HG03354 (cell line): ENCODE measurements at regions not wholly inside any gene's neighbourhood (a gene's known extent, or its start where the extent isn't known, plus 50 kb on each side); places are given as distances from the start of the nearest gene placed in this dataset.

ENCODE experiments used
- ATAC-seq: cut with Tn5 transposase; IDR thresholded peaks from one replicate; pipeline ENCODE4 v1.9.1; 2021; ENCODE audit warnings: mild to moderate bottlenecking; ENCODE audit not compliant: unreplicated experiment, poor library complexity, severe bottlenecking

DNA sequence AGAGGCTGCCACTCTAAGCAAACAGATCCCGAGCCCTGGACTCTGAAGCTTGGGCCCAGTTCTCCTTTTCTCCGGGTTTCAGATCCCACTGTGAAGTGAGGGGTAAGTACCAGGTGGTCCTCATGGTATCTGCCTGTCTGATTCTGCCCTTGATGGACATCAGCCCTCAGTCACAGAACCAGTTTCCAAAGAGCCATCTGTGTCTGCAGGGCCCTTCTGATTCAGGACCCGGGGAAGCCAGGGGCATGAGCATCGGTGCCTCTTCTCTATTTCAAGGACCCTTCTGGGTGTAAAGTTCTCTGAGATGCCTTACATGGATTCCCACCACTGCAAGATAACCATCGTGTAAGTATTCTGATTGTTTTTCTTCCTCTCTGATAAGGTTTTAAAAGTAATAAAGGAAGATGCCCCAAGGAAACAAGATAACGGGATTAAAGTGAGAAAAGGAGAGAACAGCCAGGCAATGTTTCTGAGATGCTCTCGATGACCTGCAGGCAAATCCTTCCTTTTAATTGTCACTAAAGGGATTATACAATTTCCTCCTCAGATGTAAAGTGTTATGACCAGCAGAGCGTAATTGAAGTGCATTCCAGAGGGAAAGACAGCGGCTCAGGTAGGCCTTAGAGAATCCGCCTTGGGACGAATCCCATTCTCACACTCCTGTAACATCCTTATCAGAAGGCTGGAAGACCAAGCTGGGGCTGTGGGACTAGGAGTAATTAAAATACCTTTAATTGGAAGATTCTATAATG, 924.3 kb downstream of the TBC1D22A start:
- ATAC-seq, result no peak

DNA sequence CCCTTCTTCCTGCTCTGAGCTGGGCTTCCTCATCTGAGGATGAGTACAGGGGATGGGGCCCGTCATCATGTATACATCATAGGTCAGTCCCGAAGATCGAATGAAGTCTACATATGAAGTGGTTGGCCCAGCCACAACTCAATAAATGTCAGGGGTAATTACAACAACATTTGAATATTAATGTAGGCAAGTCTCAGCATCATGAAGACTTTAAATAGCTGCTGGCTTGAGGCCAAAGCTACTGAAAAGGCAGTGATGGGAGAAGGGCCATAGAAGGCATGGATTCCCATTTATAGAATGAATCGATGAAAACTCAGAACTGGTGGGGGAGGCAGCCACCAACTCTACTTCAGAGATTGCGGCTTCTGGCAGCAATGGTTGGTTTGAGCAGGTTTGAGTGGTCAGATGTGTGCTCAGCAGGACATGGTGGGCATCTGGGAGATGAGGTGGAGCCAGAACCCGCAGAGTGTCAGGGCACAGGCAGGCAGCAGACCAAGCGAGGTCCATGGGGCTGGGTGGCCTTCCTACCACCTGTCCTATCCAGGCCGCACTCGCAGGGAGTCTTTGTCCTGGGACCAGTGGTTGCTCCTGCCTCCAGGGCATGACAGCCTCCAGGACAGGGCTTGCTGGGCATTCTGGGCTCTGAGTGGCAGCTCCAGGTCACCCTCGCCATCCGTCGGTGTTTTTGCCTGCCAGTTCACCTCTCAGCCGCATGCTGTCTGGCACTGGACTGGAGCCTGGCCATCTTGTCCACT, 919.1 kb downstream of the TBC1D22A start:
- ATAC-seq, result no peak

DNA sequence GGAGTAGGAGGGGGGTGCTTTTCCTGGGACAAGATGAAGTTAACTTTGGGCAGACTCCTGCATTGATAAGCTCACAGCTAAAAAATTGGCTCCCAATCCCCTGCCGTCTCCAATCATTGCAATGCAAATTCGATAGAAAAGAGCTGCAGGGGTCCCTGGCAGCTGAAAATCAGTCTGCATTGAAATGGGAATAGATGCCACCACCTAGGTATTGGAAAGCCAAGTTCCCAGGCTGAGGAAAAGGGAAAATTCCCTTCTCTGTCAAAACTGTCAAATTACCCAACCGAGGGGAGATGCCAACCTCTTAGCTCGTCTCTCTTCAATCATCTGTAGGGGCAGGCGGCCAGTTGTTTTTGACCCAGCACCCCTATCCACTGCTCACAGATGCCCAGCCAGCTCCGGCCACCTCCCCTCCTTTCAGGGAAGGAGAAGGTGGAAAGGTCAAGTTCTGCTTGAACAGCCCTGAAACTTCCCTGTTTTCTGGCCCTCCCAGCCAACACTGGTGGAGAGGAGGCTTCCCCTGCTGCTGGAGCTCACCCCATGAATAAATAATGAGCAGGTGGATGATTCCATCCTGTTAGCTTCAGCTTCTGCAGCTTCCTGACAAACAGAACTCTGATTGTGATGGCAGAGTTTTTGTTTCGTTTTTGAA, 916.3 kb downstream of the TBC1D22A start:
- no peak for ATAC-seq

DNA sequence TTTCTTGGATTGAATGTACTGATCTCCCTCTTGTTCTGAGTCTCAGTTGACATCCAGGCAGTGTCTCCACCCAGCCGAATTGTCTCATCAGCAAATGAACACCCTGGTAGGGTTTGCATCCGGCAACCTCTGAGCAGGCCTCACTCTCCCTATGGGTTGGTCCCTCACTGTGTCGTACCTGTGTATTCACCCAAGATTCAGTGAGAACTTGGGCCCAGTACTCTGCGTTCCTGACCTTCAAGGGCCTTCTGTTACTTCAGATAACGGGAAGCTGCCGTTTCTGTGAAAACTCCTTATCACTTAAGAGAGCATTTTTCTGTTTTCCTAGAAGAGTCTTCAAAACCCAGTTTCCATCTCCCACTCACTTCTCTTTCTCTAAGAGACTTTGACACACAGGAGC, 915.6 kb downstream of the TBC1D22A start:
- no peak for ATAC-seq

DNA sequence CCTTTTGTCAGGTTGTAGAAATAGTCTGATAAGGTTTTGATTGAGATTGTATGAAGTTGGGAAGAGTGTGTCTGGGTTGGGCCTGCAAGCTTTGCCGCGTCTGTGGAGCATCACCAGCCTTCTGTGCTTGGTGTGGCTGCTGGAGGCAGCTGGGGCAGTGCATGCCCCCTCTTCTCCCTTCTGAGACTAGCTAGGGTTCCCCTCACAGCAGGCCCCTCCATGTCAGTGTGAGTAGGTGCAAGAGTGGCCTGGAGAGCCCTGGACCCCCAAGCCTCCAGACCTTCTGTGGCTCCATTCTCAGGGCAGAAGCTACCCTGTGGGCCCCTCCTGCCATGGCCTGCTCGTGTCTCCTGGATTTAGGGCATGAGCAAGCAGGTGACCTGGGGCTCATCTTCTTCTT, 914.2 kb downstream of the TBC1D22A start:
- no peak for ATAC-seq

DNA sequence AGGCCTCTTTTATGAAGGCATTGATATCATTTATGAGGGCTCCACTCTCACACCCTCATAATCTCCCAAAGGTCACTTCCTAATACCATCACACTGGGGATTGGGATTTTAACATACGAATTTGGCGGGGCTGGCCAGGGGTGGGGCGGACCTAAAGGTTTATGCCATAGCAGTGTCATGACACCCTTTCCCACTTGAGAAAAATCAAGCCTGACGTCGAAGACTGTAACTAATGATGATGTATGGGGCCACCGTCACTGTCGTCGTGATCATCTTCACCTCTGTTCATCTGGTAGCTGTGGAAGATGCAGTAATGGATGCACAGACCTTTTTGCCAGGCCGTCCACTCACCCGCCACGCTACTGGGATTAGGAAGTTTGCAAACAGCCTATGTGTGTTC, 912.1 kb downstream of the TBC1D22A start:
- no peak for ATAC-seq

DNA sequence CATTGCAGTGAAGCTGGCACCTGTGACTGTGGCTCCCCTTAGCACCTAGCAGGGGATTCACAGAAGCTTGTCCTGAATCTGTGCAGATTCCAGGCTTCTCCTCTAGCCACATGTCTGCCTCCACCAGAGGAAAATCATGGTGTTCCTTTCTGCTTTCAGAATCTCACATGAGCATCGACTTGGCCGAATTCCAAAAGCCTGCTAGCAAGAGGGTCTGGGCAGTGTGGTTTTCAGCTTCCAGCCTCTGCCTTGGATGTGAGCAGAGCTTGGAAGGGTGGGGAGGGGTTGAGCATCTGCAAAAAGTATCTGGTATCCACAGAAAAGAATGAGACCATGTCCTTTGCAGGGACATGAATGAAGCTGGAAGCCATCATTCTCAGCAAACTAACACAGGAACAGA, 911.1 kb downstream of the TBC1D22A start:
- no peak for ATAC-seq

DNA sequence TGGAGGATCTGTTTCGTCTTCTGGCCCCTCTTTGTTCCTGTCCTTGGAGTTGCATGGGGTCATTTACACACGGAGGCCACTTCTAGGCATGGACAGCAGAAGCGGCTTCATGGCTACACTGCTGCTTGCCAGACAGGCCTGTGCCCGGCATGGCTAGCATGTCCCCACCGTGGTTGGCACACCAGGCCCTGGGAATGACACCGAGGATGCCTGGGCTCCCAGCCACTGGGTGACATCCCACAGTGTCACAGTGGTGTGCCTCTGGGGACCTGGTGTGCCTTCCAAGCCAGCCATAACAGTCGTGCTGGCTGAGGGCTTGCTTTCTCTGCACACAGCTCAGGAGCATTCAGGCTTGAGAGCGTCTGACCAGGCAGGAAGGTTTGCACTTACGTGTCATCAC, 910.1 kb downstream of the TBC1D22A start:
- no peak for ATAC-seq

DNA sequence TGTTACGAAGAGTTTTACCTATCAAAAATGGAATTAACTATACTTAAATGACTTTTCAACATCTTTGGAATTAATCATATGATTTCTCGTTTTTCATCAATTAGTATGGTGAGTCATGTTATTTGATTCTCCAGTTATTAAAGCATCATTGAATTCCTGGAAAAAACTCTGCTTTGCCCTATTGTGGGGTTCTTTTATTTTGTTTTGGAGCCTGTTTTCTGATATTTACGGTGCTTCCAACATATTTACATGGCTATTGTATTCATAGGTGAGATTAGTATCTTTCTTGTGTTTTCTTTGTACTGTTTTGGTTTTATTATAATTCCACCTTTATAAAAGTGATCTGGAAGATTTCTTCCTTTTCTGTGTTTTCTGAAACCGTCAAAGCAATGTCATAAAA, 902.7 kb downstream of the TBC1D22A start:
- no peak for ATAC-seq

DNA sequence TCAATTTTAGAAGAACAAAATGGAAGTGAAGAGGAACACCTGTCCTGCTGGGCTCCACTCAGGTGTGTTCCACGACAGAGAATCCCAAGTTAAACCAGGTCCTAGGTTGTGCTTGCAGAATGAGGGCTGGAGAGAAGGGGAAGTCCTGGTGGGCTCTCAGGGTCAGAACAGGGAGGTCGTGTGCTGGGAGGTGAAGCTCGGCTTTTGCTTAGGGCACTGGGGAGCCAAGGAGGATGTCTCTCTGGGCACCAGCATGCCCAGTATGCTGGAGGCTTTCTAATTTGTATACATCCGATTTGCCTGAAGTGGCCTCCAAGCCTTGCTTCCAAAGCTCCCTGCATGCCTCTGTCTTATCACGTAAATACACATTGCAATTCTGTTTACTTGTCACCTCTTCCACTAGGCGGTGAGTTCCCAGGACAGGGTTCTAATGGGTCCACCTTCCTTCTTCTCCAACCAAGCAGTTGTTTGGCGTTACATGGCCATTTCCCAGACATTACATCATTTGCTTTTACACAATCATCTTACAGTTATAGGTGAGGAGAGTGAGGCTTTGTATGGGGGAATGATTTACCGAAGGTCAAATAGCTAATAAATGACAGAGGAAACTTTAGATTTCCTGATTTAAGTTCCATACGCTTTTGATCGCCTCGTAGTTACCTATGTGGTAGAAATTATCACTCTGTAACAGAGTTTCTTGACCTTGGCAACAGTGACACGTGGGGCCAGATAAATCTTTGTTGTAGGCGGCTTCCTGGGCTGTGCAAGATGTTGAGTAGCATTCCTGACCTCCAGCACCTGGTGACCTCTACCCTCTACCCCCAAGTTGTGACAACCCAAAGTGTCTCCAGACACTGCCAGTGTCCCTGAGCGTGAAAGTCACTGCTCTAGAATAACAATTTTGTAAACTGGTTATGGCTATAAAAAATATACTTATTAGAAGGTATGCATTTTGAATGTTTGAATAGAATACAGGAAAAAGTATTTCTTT, 901.5 kb downstream of the TBC1D22A start:
- ATAC-seq, result no peak

DNA sequence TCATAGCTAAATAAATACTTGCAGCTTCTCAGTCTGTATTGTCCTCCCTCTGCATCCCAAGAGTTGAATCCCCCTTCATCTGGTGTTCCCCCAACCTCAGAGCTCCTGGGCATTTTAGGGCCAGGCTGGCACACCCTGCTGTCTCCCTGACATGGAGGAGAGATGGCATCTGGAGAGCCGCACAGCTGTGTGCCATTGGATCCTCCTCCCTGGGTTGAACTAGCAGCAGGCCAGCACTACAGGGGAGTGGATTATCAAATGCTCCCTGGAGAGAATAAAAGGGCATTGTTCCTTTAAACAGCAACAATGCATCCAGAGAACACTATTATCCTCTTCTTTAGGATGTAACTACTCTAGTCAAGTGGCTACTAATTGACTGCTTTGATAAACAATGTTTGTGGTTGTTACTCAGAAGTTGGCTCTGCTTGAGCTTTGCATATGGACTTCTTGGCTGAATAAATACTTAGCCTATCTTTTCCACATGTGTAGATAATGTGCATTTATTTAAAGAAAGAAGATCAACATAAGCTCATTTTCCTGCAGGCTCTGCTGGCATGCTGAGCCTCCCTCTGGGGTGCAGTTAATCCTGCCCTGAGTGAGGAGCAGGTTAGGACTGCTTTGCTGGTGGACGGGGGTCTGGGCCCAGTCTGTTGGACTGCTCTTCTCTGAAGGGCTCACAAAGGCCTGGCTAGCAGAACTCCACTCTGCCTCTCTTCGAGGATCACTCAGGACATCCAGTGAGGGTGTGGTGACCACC, 897.2 kb downstream of the TBC1D22A start:
- no peak for ATAC-seq

DNA sequence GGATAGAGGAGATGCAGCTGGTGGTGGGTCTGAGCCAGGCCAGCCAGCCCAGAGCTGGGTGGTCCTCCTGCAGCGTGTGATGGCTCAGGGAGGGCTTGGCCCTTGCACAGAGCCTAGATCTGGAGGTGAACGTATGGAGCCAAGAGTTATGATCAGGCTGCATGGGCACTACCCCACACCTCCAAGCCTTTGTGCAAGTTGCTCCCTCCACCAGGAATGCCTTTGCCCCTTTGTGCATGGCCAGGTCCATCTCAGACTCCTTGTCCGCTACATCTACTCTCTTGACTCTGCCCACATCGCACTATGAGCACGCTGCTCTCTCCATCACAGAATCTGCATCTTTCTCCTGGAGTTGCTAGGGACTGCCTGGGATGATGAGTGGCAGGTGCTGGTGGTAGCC, 895.7 kb downstream of the TBC1D22A start:
- no peak for ATAC-seq

DNA sequence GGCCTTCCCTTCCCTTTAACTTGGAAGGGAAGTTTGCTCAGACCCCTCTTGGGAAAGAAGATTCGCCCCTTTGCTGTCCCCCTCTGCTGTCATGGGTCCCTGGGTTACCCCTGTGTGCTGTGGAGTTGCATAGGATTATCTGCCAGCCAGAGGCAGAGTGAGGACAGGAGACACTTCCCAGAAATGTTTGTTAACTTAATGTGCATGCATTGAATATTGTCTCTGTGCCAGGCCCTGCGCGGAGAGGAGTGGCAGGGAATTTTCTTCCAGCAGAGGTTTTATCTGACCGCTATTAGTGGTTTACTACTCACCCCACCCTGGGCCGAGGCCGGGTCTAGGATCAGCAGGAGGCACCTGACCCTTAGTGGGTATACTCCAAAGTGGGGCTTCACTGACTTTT, 894.8 kb downstream of the TBC1D22A start:
- no peak for ATAC-seq

DNA sequence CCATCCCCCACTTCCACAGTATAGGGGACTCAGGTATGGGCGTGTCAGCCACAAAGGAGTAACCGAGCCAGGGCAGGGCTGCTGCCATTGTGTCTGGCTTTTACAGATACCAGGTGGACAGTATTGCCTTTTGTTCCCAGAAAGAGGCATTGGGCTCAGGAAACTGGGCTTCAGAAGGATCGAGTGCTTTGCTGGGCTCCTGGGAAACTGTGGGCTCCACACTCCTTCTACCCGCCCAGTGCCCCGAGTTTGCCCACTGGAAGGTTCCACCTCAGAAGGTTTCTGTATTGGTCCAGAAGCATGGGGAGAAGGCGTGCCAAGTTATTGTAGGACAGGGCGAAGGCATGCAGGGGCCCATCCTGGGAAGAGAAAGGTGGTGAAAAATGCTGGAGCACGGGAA, 894.4 kb downstream of the TBC1D22A start:
- no peak for ATAC-seq

DNA sequence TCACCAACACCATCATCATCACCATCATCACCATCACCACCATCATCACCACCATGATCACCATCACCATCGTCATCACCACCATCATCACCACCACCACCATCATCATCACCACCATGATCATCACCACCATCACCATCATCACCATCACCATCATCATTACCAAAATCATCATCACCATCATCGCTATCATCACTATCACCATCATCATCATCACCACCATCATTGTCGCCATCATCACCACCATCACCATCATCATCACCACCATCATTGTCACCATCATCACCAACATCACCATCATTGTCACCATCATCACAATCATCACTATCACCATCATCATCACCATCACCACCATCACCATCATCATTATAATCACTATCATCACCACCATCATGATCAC, 893.5 kb downstream of the TBC1D22A start:
- ATAC-seq, result no peak

DNA sequence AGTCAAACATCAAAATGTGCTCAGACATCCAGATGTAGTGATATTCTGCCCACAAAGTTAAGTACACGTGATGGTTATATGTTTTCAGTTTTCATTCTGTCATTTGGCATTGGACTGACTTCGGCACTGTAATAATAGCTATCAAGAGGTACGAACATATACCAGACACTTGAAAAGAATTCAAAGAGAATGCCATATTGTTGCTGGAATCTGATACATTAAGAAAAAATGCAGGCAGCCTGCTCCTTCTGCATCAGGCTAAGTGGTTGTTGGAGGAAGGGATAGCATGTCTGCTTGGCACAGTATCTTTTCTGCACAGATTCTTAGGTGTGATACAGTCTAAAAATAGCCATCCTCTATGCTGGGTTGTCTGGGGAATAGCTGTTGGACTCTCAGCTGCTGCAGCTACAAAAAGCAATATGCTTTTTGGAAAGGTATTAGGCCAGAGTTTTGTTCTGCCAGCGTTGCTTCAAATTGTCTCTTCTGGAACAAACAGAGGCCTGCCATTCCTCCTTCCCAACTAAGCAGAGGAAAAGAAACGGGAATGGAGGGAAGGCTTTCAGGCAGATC, 892.6 kb downstream of the TBC1D22A start:
- ATAC-seq, result no peak

DNA sequence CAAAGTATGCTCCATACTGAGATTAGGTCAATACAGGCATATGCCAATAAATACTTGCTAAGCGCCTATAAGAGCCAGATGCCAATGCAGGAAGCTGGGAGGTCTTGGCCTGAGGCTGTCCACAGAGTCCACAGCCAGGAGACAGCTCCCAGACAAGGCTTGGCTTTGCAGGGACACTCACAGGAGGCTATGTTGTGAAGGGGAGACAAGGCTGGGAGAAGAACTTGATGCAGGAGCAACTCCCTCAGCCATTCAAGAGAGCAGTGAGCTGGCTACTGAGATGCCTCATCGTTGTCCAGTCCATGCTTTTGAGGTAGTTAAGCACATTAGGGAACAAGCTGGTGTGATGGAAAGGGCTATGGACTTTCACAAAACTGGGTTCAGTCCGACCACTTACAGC, 891.5 kb downstream of the TBC1D22A start:
- no peak for ATAC-seq

DNA sequence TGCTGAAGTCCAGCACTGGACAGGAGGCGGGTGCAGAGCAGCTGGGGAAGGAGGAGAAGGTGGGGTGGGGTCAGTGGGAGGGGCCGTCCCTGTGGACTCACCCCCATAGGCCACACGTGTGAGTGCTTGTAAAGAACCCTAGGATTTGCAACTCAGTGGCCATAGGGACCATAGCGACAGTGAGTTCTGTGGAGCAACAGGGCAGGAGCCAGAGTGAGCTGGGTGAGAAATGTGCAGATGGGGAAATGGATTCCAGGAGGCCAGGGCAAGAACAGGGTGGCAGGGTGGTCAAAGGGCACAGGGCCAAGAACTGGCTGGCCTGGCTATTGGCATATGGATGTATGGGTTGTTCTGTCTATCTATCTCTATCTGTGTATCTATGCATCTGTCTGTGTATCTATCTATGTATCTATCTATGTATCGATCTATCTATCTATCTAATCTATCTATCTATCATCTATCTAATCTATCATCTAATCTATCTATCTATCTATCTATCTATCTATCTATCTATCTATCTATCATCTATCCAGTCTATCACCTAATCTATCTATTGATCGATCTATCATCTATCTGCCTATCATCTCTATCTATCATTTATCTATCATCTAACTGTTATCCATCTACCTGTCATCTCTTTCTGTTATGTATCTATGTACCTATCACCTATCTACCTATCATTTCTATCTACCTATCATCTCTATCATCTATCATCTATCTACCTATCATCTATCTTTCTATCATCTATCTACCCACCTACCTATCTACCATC, 889.0 kb downstream of the TBC1D22A start:
- no peak for ATAC-seq
